Fibroblast of skin of left quadriceps (primary cell): ENCODE measurements at regions not wholly inside any gene's neighbourhood (a gene's known extent, or its start where the extent isn't known, plus 50 kb on each side); places are given as distances from the start of the nearest gene placed in this dataset.
"Not testable (repeated sequence)": the region's sequence is repeated elsewhere in the genome, so short reads cannot be mapped to it uniquely, and the experiment has no call there.

Source experiments
- DNase-seq, 2 experiments: peaks; one replicate each; pipeline ENCODE4 v3.0.0-alpha.2; 2013; ENCODE audit warnings: low read depth in 2 of 2

GRCh38 chr12:9449657-9450126, 158.0 kb downstream of the KLRB1 start:
- DNase-seq: not testable (repeated sequence)

DNA sequence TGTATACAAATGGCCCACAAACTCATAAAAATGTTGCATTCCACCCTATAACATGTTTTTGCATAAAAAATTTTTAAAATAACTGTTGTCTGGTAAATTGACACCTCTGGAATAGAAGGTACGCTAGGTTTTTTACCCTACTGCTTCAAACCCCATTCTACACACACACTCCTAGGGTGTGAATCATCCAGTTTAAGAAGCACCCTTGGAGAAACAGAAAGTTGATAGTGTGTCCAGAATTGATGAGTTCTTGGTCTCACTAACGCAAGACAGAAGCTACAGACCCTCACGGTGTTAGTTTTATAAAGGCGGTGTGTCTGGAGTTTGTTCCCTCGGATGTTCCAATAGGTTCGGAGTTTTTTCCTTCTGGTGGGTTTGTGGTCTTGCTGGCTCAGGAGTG, 158.5 kb downstream of the KLRB1 start:
- no peak for DNase-seq

GRCh38 chr12:9448648-9449047, 159.1 kb downstream of the KLRB1 start:
- not testable (repeated sequence) for DNase-seq

DNA sequence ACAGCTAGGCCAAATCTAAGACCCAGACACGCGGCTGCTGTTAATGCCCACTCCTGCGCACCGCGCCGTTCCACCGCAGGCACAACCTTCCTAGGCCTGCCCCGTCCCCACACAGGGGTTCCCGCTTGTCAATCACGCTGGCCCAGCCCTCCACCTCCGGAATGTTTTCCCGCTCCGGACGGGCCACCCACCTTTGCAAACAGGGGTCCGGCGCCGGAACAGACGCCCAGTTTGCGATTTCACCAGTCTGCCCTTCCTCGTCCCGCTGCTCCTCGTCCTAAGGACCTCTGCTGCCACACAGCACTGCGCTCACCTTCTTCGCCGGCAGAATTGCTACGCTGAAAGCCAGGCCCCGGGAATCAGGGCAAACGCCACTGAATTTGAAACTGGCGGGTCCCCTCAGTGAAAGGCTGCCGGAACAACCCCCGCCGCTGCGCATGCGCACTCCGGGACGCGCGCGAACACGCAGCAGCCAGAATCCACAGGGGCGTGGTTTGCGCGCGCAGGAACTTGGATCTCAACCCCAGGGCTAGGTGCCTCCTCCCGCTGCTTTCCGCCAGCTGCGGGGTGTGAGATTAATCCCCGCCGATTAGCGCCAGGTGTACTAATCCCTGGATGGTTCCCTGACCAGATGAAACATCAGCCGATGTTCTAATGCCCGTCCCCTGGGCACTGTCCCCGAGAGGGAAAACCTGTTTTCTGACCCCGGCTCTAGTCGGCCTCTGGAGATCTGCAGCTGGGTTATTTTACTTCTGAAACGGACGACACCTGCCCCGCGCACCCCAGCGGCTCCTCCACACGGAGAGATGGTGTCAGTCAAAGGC, 159.7 kb downstream of the KLRB1 start:
- DNase-seq: peak; percentile 44 to 49

GRCh38 chr12:9446883-9447761, 160.6 kb downstream of the KLRB1 start:
- not testable (repeated sequence) for DNase-seq

DNA sequence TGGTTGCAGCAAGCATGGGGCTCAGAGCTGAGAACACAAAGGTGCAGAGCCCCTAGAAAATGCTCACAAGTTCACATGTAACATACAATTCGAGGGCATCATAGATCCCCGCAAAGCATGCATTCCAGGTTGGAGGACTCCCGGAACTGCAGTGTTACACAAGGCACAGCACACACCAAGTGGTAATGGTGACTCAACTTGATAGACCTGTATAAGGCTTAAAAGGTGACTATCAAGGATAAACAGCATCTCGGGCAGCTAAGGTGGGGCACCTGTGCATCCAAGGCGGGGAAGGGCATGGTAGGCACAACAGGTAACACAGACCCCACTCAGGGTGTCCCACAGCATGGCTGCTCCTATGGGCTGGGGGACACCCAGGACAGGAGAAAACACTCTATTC, 167.3 kb downstream of the KLRB1 start:
- not testable (repeated sequence) for DNase-seq

DNA sequence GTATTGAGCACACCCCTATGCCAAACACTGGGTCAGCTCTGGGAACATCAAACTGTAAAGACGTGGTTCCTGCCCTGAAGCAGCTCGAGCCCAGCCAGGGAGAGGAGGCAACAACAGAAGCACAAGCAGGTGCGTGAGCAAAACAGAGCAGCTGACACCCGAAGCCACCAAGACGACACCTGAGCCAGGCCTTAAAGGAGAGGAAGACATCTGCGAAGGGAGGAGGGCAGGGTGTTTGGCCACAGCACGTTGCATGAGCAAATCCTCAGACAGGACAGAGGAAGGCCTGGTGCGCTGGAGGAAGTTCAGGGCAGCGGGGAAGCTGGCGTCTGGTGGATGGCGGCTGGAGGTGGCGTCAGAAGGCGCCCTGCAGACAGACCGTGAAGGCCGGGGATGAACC, 172.0 kb downstream of the KLRB1 start:
- not testable (repeated sequence) for DNase-seq

DNA sequence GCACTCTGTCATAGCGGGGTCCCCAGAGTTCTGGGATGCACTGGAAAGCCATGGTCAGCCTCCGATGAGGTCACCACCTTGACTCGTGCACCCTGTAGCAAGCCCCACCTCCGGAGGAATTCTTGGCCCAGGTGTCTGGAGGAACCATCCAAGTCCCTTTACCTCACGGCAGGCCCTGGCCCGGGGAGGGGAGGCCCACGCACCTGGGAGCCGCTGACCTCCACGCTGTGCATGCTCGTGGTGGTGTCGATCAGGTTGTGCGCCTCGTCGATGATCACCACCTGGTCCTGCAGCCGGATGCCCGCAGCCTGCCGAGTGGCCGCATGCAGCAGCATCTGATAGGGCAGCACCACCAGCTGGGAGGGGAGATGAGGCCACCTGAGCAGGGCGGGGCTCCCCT, 177.3 kb downstream of the KLRB1 start:
- not testable (repeated sequence) for DNase-seq

DNA sequence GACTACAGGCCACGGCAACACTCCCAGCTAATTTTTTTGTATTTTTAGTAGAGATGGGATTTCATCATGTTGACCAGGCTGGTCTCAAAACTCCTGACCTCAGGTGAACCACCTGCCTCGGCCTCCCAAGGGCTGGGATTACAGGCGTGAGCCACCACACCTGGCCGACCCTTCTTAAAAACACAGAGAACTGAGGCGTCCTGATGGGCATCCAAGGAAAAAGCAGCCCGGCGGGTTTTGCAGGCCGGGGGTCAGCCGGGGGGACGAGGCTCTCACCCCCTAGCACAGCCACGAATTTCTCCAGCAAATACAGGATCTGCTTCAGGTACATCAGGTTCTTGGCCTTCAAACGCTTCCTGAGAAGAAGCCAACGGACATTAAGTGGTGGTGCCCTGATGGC, 178.9 kb downstream of the KLRB1 start:
- not testable (repeated sequence) for DNase-seq

DNA sequence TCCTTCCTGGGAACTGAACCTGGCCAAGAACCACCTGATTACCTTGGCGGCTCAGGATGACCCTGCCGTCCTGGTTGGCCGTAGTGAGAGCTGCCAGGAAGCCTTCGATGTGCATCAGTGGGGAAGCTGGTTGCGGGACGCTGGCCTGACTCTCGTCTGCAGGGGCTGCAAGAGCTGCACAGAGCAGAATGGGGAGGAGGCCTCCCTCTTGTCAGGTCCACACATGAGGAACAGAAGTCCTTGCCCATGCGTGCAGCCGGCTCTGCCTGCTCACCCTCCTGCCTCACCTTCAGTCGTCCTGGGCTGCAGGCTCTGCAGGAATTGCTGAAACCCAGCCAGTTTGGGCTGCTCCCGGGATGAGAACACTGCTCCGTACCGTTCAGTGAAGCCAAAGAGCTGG, 182.3 kb downstream of the KLRB1 start:
- not testable (repeated sequence) for DNase-seq

GRCh38 chr12:9424175-9424740, 183.5 kb downstream of the KLRB1 start:
- DNase-seq: not testable (repeated sequence)

DNA sequence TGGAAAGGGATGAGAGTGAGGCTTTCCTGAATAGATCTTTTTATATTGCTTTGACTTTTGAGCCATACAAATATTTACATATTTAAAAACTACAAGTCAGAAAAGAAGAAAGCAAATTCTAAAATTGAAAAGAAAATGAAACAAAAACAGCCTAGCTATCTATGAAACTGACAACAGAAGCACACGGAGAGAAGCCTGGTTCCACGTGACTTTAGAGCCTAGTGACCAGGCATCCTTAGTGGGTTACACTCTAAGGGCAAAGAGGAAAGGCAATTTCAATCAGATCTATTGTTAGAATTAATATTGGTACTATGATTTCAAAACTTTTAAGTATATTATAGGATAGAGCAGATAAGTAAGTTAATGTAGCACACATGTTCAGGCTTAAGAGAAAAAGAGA, 185.0 kb downstream of the KLRB1 start:
- not testable (repeated sequence) for DNase-seq

- not testable (repeated sequence) for DNase-seq
These were observed 186.1 kb downstream of the KLRB1 start for GRCh38 chr12:9421520-9422086.

- DNase-seq: not testable (repeated sequence)
These were observed 186.7 kb downstream of the KLRB1 start for GRCh38 chr12:9420817-9421519.

DNA sequence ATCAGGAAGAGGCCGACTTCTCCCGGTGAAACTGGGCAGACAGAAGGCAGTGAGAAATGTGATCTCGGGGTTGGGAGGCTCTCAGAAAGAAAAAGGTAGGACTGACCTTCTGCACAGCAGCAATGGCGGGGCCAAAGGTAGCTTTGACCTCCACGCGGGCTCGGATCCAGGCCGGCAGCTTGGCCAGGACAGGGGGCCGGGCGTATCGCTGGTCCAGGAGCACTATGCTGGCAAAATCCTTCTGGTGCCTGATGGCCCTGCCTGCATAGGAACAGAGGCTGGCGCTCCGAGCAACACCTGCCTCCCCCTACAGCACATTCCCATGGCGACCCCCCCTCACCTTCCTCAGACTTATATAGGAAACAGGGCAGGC, 189.1 kb downstream of the KLRB1 start:
- not testable (repeated sequence) for DNase-seq

GRCh38 chr12:9417947-9418668, 189.6 kb downstream of the KLRB1 start:
- DNase-seq: not testable (repeated sequence)

DNA sequence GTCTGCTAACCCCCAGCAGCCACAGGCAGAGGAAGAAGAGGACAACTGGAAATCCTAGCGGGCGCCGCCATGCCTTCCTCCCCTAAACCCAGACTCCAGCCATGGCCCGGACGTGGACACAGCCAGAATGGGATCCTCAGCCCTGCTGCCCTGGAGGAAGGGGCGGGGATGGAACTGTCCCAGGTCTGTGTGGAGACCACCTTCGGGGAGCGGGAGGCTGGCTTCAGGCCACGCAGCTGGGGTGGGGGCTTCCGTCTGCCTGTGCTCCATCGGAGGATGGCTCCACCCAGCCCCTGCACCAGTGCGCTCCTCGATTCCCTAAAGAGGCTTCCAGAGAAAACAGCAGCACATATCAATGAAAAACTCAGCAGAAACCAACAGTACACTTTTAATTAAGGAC, 190.4 kb downstream of the KLRB1 start:
- not testable (repeated sequence) for DNase-seq

GRCh38 chr12:9416346-9416745, 191.4 kb downstream of the KLRB1 start:
- DNase-seq: not testable (repeated sequence)

DNA sequence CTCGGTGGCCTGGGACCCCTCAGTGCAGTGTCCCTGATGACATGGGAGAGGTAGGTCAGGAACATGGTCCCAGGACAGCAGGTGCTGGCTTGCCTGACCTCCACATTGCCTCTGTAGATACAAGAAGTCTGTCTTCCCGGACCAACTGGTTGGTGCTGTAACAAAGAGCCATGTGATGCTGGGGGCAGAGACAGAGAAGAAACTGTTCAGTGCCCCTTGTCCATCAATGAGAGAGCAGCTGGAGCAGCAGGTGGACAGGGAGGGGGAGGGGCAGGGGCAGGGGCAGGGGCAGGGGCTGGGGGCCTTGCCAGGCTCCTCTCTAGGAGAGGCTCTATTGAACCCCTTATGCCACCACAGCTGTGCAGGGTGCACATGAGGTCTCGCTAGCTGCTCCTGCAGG, 191.8 kb downstream of the KLRB1 start:
- DNase-seq: not testable (repeated sequence)

GRCh38 chr12:9413862-9414261, 193.9 kb downstream of the KLRB1 start:
- DNase-seq: not testable (repeated sequence)
